Loucy (cell line): ENCODE measurements at regions not wholly inside any gene's neighbourhood (a gene's known extent, or its start where the extent isn't known, plus 50 kb on each side); places are given as distances from the start of the nearest gene placed in this dataset.
"Not testable (repeated sequence)": the region's sequence is repeated elsewhere in the genome, so short reads cannot be mapped to it uniquely, and the experiment has no call there.

ENCODE experiments used
- H2AFZ ChIP-seq: fragments of 200-600 bp; sonication (generic); 2 replicates; pipeline ENCODE4 v1.6.0; 2016; ENCODE audit warnings: antibody characterized with exemption, mild to moderate bottlenecking, low read length, moderate library complexity
- H3F3A ChIP-seq: fragments of 200-600 bp; 2 replicates; pipeline ENCODE4 v1.6.0; 2016; ENCODE audit warnings: antibody characterized with exemption, low read depth, mild to moderate bottlenecking
- H3K27me3 ChIP-seq: fragments of 200-600 bp; sonication (generic); 2 replicates; pipeline ENCODE4 v1.6.1; 2014; ENCODE audit warnings: low read length, mild to moderate bottlenecking; ENCODE audit not compliant: insufficient read depth, poor library complexity, severe bottlenecking
- H3K36me3 ChIP-seq: fragments of 200-600 bp; sonication (generic); 2 replicates; pipeline ENCODE4 v1.6.1; 2016; ENCODE audit warnings: low read length; ENCODE audit not compliant: insufficient read depth
- H3K4me1 ChIP-seq: fragments of 200-600 bp; sonication (generic); 2 replicates; pipeline ENCODE4 v1.5.1; 2014; ENCODE audit warnings: low read length, mild to moderate bottlenecking; ENCODE audit not compliant: insufficient read depth, poor library complexity, severe bottlenecking
- H3K4me2 ChIP-seq: fragments of 200-600 bp; sonication (generic); 2 replicates; pipeline ENCODE4 v1.6.0; 2014; ENCODE audit warnings: antibody characterized with exemption, low read length, low read depth, mild to moderate bottlenecking; ENCODE audit not compliant: poor library complexity, severe bottlenecking
- H3K4me3 ChIP-seq: fragments of 200-600 bp; sonication (generic); 2 replicates; pipeline ENCODE4 v1.5.1; 2014; ENCODE audit warnings: low read length, mild to moderate bottlenecking, mixed read lengths; ENCODE audit not compliant: poor library complexity, severe bottlenecking
- H3K79me2 ChIP-seq: fragments of 200-600 bp; sonication (generic); 2 replicates; pipeline ENCODE4 v1.6.1; 2014; ENCODE audit warnings: low read length; ENCODE audit not compliant: insufficient read depth
- H3K9ac ChIP-seq: fragments of 200-600 bp; sonication (generic); 2 replicates; pipeline ENCODE4 v1.6.0; 2014; ENCODE audit warnings: mild to moderate bottlenecking, low read depth, low read length, moderate library complexity; ENCODE audit not compliant: poor library complexity, severe bottlenecking
- H3K9me2 ChIP-seq: fragments of 200-600 bp; sonication (generic); replicated peaks from 2 replicates; pipeline ENCODE4 v1.6.1; 2016; ENCODE audit warnings: low read depth, low read length, mixed read lengths
- H3K9me3 ChIP-seq: fragments of 200-600 bp; sonication (generic); 2 replicates; pipeline ENCODE4 v1.6.1; 2014; ENCODE audit warnings: mild to moderate bottlenecking, antibody characterized with exemption, low read length, low read depth; ENCODE audit not compliant: insufficient read depth
- H4K20me1 ChIP-seq: fragments of 200-600 bp; sonication (generic); 2 replicates; pipeline ENCODE4 v1.6.0; 2014; ENCODE audit warnings: antibody characterized with exemption, low read length, mild to moderate bottlenecking; ENCODE audit not compliant: insufficient read depth, poor library complexity, severe bottlenecking
- EZH2phosphoT487 ChIP-seq: fragments of 200-600 bp; IDR thresholded peaks from 2 replicates; pipeline ENCODE4 v1.6.1; 2018; ENCODE audit warnings: antibody characterized with exemption, mild to moderate bottlenecking, moderate library complexity, borderline replicate concordance
- TF ChIP-seq, protein P1 (sequence below): fragments of 200-600 bp; sonication (generic); conservative IDR thresholded peaks from 2 replicates; pipeline ENCODE4 v1.5.1; 2014; ENCODE audit warnings: mild to moderate bottlenecking, antibody characterized with exemption, low read length

DNA sequence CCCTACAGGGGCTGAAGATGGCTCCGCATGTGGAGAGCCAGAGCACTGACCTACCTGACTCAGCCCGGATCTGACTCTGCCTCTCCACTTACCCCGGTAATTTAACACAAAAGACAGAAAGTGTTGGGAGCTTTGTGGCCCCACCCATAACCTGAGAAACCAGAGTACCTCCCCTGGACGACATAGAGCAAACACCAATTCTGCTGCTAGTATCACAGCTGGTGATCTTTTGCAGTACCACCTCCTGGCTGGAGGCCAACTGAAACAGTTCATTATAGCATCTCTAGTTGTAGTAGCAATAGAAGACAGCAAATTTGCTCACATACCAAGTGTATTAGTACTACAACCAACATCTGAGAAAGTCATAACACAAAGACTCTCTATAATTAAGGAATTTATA, 443.9 kb downstream of the KLHL4 start:
- H4K20me1 ChIP-seq: no peaks in the 10 kb centered on the region
- H3F3A ChIP-seq: no peaks in the 10 kb centered on the region
- TF ChIP-seq, protein P1, sequence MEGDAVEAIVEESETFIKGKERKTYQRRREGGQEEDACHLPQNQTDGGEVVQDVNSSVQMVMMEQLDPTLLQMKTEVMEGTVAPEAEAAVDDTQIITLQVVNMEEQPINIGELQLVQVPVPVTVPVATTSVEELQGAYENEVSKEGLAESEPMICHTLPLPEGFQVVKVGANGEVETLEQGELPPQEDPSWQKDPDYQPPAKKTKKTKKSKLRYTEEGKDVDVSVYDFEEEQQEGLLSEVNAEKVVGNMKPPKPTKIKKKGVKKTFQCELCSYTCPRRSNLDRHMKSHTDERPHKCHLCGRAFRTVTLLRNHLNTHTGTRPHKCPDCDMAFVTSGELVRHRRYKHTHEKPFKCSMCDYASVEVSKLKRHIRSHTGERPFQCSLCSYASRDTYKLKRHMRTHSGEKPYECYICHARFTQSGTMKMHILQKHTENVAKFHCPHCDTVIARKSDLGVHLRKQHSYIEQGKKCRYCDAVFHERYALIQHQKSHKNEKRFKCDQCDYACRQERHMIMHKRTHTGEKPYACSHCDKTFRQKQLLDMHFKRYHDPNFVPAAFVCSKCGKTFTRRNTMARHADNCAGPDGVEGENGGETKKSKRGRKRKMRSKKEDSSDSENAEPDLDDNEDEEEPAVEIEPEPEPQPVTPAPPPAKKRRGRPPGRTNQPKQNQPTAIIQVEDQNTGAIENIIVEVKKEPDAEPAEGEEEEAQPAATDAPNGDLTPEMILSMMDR: no peak
- no peak for TF ChIP-seq EZH2phosphoT487
- H3K79me2 ChIP-seq: no peaks in the 10 kb centered on the region
- no peaks in the 10 kb centered on the region for H3K27me3 ChIP-seq
- no peaks in the 10 kb centered on the region for H3K4me1 ChIP-seq
- no peaks in the 10 kb centered on the region for H3K36me3 ChIP-seq
- H3K4me2 ChIP-seq: no peak overlapping the region
- no peak overlapping the region for H2AFZ ChIP-seq
- no peak overlapping the region for H3K9ac ChIP-seq
- H3K9me3 ChIP-seq: no peaks in the 10 kb centered on the region
- no peak overlapping the region for H3K4me3 ChIP-seq
- H3K9me2 ChIP-seq: no peaks in the 10 kb centered on the region

DNA sequence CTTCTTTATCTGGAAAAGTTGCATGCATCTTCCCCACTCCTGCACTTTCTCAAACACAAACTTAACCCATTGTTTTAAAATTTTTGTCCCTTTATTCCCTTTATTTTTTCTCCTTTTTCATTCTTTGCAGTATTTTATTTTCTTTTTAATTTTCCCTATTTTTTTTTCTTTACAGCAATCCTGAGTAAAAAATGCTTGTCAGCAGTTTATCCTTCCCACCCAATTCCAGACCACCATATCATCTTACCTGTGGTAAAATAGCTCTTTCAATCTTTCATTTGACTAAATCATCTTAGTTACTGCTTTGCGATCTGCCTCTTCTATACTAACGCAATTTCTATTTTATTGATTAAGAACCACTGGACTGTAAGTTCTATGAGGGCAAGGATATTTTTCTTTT, 450.5 kb downstream of the KLHL4 start:
- H3K4me1 ChIP-seq: no peaks in the 10 kb centered on the region
- no peaks in the 10 kb centered on the region for H3K36me3 ChIP-seq
- H3K79me2 ChIP-seq: no peaks in the 10 kb centered on the region
- no peak for TF ChIP-seq EZH2phosphoT487
- TF ChIP-seq, protein P1: no peak
- H3K9me2 ChIP-seq: no peaks in the 10 kb centered on the region
- no peak overlapping the region for H3K9ac ChIP-seq
- no peak overlapping the region for H3K4me3 ChIP-seq
- H4K20me1 ChIP-seq: no peaks in the 10 kb centered on the region
- H3F3A ChIP-seq: no peaks in the 10 kb centered on the region
- no peak overlapping the region for H2AFZ ChIP-seq
- no peaks in the 10 kb centered on the region for H3K27me3 ChIP-seq
- no peaks in the 10 kb centered on the region for H3K9me3 ChIP-seq
- no peak overlapping the region for H3K4me2 ChIP-seq

DNA sequence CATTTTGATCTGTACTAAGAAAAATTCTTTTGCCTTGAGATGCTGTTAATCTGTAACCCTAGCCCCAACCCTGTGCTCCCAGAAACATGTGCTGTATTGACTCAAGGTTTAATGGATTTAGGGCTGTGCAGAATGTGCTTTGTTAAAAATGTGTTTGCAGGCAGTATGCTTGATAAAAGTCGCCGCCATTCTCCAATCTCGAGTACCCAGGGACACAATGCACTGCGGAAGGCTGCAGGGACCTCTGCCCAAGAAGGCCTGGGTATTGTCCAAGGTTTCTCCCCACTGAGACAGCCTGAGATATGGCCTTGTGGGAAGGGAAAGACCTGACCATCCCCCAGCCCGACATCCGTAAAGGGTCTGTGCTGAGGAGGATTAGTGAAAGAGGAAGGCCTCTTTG, 454.5 kb downstream of the KLHL4 start:
- not testable (repeated sequence) for H3K4me1 ChIP-seq, H3K9me2 ChIP-seq, H2AFZ ChIP-seq, H3K79me2 ChIP-seq, H3K4me2 ChIP-seq, H3K9me3 ChIP-seq, H3F3A ChIP-seq, H4K20me1 ChIP-seq, H3K36me3 ChIP-seq, H3K27me3 ChIP-seq, H3K9ac ChIP-seq, H3K4me3 ChIP-seq

DNA sequence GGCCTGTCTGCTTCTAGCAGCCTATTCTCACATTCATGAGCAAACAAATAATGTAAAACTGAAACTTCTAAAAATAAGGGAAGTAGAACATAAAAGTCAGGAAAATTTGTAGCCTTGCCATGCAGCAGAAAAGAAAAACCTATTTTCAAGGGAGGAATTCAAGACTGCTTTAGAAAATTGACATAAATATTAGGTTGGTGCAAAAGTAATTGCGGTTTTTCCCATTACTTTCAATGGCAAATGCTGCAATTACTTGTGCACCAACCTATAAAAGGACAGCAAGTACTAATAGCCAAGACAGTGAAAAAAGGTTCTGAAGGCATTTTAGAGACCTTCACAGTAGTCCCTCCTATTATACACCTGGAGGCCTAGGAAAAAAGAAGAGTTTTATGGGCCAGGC, 457.8 kb downstream of the KLHL4 start:
- H3K9ac ChIP-seq: no peak overlapping the region
- no peaks in the 10 kb centered on the region for H3K27me3 ChIP-seq
- no peaks in the 10 kb centered on the region for H4K20me1 ChIP-seq
- no peak overlapping the region for H3K4me2 ChIP-seq
- H3K4me3 ChIP-seq: no peak overlapping the region
- H3F3A ChIP-seq: no peaks in the 10 kb centered on the region
- no peaks in the 10 kb centered on the region for H3K9me2 ChIP-seq
- H3K36me3 ChIP-seq: no peaks in the 10 kb centered on the region
- no peak overlapping the region for H2AFZ ChIP-seq
- no peaks in the 10 kb centered on the region for H3K4me1 ChIP-seq
- H3K79me2 ChIP-seq: no peaks in the 10 kb centered on the region
- TF ChIP-seq, protein P1: no peak
- TF ChIP-seq EZH2phosphoT487: no peak
- H3K9me3 ChIP-seq: no peaks in the 10 kb centered on the region

DNA sequence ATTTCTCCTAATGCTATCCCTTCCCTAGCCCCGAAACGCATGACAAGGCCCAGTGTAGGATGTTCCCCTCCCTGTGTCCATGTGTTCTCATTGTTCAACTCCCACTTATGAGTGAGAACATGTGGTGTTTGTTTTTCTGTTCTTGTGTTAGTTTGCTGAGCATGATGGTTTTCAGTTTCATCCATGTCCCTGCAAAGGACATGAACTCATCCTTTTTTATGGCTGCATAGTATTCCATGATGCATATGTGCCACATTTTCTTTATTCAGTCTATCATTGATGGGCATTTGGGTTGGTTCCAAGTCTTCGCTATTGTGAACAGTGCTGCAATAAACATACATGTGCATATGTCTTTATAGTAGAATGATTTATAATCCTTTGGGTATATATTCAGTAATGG, 490.3 kb downstream of the KLHL4 start:
- H3K36me3 ChIP-seq, H3K4me1 ChIP-seq, H3K9ac ChIP-seq, H3K9me3 ChIP-seq, H2AFZ ChIP-seq, H3K9me2 ChIP-seq, H4K20me1 ChIP-seq, H3K4me2 ChIP-seq, H3K27me3 ChIP-seq, H3F3A ChIP-seq, H3K4me3 ChIP-seq, H3K79me2 ChIP-seq: not testable (repeated sequence)
